ENCODE measurements at regions not wholly inside any gene's neighbourhood (a gene's known extent, or its start where the extent isn't known, plus 50 kb on each side); places are given as distances from the start of the nearest gene placed in this dataset.

DNA sequence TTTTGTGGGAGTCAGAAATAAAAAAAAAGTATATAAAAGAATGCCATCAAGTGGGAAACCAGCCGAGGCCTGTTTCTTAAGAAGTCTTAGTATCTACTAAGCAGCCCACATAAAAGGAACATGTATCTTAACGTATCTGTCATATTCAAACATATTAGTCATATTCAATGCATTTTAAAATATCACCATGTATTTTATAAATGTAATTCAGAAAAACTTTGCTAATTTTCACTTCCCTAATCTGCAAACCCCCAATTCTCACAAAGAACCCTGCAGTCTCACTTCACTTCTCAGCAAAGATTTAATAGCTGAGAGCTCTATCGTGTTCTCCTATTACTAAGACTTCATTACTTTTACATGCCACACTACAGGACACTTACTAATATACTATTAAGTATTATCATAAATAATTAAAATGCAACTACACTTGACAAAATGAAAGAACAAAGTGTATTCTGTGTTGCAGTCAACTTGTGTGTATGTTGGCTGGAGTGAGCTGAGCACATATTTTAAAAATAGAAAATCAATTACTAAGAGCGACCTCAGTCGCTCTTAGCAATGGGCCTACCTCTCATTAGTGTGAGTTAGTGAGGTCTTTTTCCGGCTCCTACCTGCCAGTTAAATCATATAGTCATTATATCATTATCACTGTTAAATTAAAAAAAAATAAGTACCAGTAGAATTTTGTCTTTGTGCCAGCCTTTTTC lies 484.3 kb downstream of the LMO4 start:
- H3K27me3 ChIP-seq (ENCODE audit: control insufficient read depth in 1 of 2, insufficient read depth in 2 of 2, low read length in 2 of 2), result no peaks in the 10 kb centered on the region
- H3K27ac ChIP-seq (ENCODE audit: low read depth, low read length), result no peak overlapping the region
- no peaks in the 10 kb centered on the region for H3K36me3 ChIP-seq (ENCODE audit: insufficient read depth, low read length)

GRCh38 chr1:87814573-87814972 lies 485.9 kb downstream of the LMO4 start:
- no peaks in the 10 kb centered on the region for H3K27me3 ChIP-seq (ENCODE audit: control insufficient read depth in 1 of 2, insufficient read depth in 2 of 2, low read length in 2 of 2)
- H3K4me1 ChIP-seq (ENCODE audit: insufficient read depth, low read length), result peaks cover 31% of the 10 kb centered on the region
- no peaks in the 10 kb centered on the region for H3K9me3 ChIP-seq (ENCODE audit: low read length)
- H3K27ac ChIP-seq (ENCODE audit: low read depth, low read length), result no peak overlapping the region
- H3K9ac ChIP-seq (ENCODE audit: low read length), result no peak overlapping the region
- H3K36me3 ChIP-seq (ENCODE audit: insufficient read depth, low read length), result no peaks in the 10 kb centered on the region
- H3K4me3 ChIP-seq (ENCODE audit: low read depth in 1 of 2, low read length in 2 of 2), result no peak overlapping the region

More for the DNA sequence above, 484.3 kb downstream of the LMO4 start:
- H3K4me3 ChIP-seq (ENCODE audit: low read depth in 1 of 2, low read length in 2 of 2), result no peak overlapping the region
- H3K9me3 ChIP-seq (ENCODE audit: low read length), result no peaks in the 10 kb centered on the region
- H3K9ac ChIP-seq (ENCODE audit: low read length), result no peak overlapping the region
- peaks cover 31% of the 10 kb centered on the region for H3K4me1 ChIP-seq (ENCODE audit: insufficient read depth, low read length)

- Histone ChIP-seq H3K27ac (ENCODE audit: low read depth, low read length) (no peak overlapping the region), H3K4me1 (ENCODE audit: insufficient read depth, low read length) (peaks cover 37% of the 10 kb centered on the region)
These were observed 488.0 kb downstream of the LMO4 start for GRCh38 chr1:87816646-87817045.

DNA sequence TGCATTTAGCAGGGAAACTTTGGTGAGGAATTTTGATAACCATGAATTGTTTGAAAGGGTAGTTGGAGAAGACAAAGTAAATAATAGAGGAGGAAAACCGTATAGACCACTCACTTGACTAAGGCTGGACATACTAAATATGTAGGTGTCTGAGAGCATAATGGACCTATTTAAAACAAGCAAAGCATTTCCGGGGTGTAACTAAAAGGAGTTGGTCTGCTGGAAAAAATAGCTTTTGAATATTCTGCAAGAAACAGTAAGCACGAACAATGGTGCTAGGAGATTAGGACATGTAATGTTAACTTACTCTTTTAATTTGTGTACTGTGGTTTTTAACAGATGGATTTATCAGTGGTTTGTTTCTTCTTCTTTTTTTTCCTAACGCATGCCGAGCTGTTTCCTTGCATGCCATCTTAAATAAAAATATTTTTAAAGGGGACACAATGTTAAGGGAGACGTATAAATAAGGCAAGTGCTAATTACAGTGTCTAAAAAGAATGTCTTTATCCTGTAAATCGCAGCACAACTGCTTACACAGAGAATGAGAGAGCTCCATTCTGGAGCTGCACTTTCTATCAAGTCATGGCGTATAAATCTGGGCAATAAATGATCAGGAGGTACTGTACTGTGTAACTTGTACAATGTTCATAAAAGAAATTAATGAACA lies 492.1 kb downstream of the LMO4 start:
- no peak overlapping the region for H3K9ac ChIP-seq (ENCODE audit: low read length)
- H3K27me3 ChIP-seq (ENCODE audit: control insufficient read depth in 1 of 2, insufficient read depth in 2 of 2, low read length in 2 of 2), result no peaks in the 10 kb centered on the region
- H3K9me3 ChIP-seq (ENCODE audit: low read length), result no peaks in the 10 kb centered on the region
- no peak overlapping the region for H3K4me3 ChIP-seq (ENCODE audit: low read depth in 1 of 2, low read length in 2 of 2)
- H3K4me1 ChIP-seq (ENCODE audit: insufficient read depth, low read length), result peaks cover 20% of the 10 kb centered on the region
- no peaks in the 10 kb centered on the region for H3K36me3 ChIP-seq (ENCODE audit: insufficient read depth, low read length)
- no peak overlapping the region for H3K27ac ChIP-seq (ENCODE audit: low read depth, low read length)

More at GRCh38 chr1:87816646-87817045, 488.0 kb downstream of the LMO4 start:
- Histone ChIP-seq H3K36me3 (ENCODE audit: insufficient read depth, low read length) (no peaks in the 10 kb centered on the region), H3K27me3 (ENCODE audit: control insufficient read depth in 1 of 2, insufficient read depth in 2 of 2, low read length in 2 of 2) (no peaks in the 10 kb centered on the region), H3K4me3 (ENCODE audit: low read depth in 1 of 2, low read length in 2 of 2) (no peak overlapping the region), H3K9me3 (ENCODE audit: low read length) (no peaks in the 10 kb centered on the region), H3K9ac (ENCODE audit: low read length) (no peak overlapping the region)

- H3K4me3 ChIP-seq (ENCODE audit: low read depth in 1 of 2, low read length in 2 of 2), result no peak overlapping the region
- no peaks in the 10 kb centered on the region for H3K9me3 ChIP-seq (ENCODE audit: low read length)
- H3K27me3 ChIP-seq (ENCODE audit: control insufficient read depth in 1 of 2, insufficient read depth in 2 of 2, low read length in 2 of 2), result no peaks in the 10 kb centered on the region
- no peak overlapping the region for H3K27ac ChIP-seq (ENCODE audit: low read depth, low read length)
- no peaks in the 10 kb centered on the region for H3K36me3 ChIP-seq (ENCODE audit: insufficient read depth, low read length)
- H3K4me1 ChIP-seq (ENCODE audit: insufficient read depth, low read length), result peaks cover 16% of the 10 kb centered on the region
- no peak overlapping the region for H3K9ac ChIP-seq (ENCODE audit: low read length)
These were observed 492.6 kb downstream of the LMO4 start for GRCh38 chr1:87821335-87821697.

- Histone ChIP-seq H3K27ac (ENCODE audit: low read depth, low read length) (no peak overlapping the region), H3K4me3 (ENCODE audit: low read depth in 1 of 2, low read length in 2 of 2) (no peak overlapping the region), H3K36me3 (ENCODE audit: insufficient read depth, low read length) (no peaks in the 10 kb centered on the region), H3K4me1 (ENCODE audit: insufficient read depth, low read length) (peaks cover 6% of the 10 kb centered on the region), H3K9ac (ENCODE audit: low read length) (no peak overlapping the region), H3K9me3 (ENCODE audit: low read length) (no peaks in the 10 kb centered on the region), H3K27me3 (ENCODE audit: control insufficient read depth in 1 of 2, insufficient read depth in 2 of 2, low read length in 2 of 2) (no peaks in the 10 kb centered on the region)
These were observed 498.1 kb downstream of the LMO4 start for GRCh38 chr1:87826681-87827251.

DNA sequence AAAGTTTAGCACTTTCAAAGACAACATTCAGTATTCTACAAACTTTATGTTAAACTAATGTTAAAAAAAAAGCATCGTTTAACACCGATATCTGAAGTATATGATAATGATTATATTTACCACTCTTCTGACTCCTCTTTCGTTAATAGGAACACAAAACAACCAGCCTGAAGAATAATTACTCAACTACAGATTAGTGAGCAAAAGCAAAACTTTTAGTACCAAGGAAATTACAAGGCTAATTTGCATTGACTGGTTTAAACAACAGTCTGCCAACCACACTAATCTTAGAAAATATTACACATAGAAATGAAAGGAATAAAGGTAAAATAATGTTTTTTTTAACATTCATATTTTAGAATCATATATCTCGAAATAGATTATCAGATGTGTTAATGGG lies 500.7 kb downstream of the LMO4 start:
- Histone ChIP-seq H3K9me3 (ENCODE audit: low read length) (no peaks in the 10 kb centered on the region), H3K4me3 (ENCODE audit: low read depth in 1 of 2, low read length in 2 of 2) (no peak overlapping the region), H3K27ac (ENCODE audit: low read depth, low read length) (no peak overlapping the region), H3K36me3 (ENCODE audit: insufficient read depth, low read length) (no peaks in the 10 kb centered on the region), H3K4me1 (ENCODE audit: insufficient read depth, low read length) (peaks cover 6% of the 10 kb centered on the region), H3K9ac (ENCODE audit: low read length) (no peak overlapping the region), H3K27me3 (ENCODE audit: control insufficient read depth in 1 of 2, insufficient read depth in 2 of 2, low read length in 2 of 2) (no peaks in the 10 kb centered on the region)

DNA sequence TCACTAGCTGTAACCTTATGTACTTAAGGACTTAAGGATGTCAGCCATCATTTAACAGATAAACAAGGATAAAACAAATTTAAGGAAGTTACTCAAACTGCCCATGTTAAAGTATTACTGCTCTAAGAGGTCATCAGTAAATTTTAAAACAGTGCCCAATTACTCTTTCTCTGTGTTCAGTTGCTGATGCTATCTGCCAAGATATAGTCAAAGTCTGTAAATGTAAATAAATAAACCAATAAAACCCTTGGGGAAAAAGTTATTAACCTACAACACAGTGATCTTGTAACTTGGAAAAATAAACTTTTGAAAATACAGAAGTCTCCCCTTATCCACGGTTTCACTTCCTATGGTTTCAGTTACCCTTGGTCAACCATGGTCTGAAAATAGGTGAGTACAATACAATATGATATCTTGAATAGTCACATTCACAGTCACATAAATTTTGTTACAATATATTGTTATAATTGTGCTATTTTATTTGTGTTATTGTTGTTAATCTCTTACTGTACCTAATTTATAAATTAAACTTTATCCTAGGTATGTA lies 501.8 kb downstream of the LMO4 start:
- Histone ChIP-seq H3K4me3 (ENCODE audit: low read depth in 1 of 2, low read length in 2 of 2) (no peak overlapping the region), H3K9ac (ENCODE audit: low read length) (no peak overlapping the region), H3K27me3 (ENCODE audit: control insufficient read depth in 1 of 2, insufficient read depth in 2 of 2, low read length in 2 of 2) (no peaks in the 10 kb centered on the region), H3K9me3 (ENCODE audit: low read length) (no peaks in the 10 kb centered on the region), H3K36me3 (ENCODE audit: insufficient read depth, low read length) (no peaks in the 10 kb centered on the region), H3K4me1 (ENCODE audit: insufficient read depth, low read length) (peaks cover 6% of the 10 kb centered on the region), H3K27ac (ENCODE audit: low read depth, low read length) (no peak overlapping the region)

DNA sequence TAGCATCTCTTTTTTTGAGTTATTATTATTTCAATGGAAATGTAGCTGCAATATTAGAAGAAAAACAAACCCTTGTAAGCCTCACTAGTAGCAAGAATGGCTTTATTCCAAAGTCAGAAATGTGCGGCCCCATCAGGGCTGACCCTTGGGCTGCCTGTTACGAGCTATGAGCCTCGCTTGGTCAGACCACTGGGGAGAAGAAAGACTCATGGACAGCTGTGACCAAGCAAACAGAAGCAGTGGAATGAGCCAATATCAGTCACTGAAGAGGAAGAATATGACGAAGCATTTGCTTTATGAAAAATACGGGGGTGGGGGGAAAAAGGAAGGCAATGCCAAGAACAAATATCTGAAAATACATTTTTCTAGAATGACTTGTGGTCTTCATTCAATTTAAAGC lies 504.5 kb downstream of the LMO4 start:
- no peaks in the 10 kb centered on the region for H3K27me3 ChIP-seq (ENCODE audit: control insufficient read depth in 1 of 2, insufficient read depth in 2 of 2, low read length in 2 of 2)
- no peaks in the 10 kb centered on the region for H3K4me1 ChIP-seq (ENCODE audit: insufficient read depth, low read length)
- no peaks in the 10 kb centered on the region for H3K9me3 ChIP-seq (ENCODE audit: low read length)
- H3K27ac ChIP-seq (ENCODE audit: low read depth, low read length), result no peak overlapping the region
- no peak overlapping the region for H3K9ac ChIP-seq (ENCODE audit: low read length)
- no peaks in the 10 kb centered on the region for H3K36me3 ChIP-seq (ENCODE audit: insufficient read depth, low read length)
- H3K4me3 ChIP-seq (ENCODE audit: low read depth in 1 of 2, low read length in 2 of 2), result no peak overlapping the region

GRCh38 chr1:87834151-87834550 lies 505.5 kb downstream of the LMO4 start:
- H3K4me3 ChIP-seq (ENCODE audit: low read depth in 1 of 2, low read length in 2 of 2), result no peak overlapping the region
- no peak overlapping the region for H3K27ac ChIP-seq (ENCODE audit: low read depth, low read length)
- no peaks in the 10 kb centered on the region for H3K4me1 ChIP-seq (ENCODE audit: insufficient read depth, low read length)

GRCh38 chr1:87834941-87835340 lies 506.3 kb downstream of the LMO4 start:
- no peaks in the 10 kb centered on the region for H3K27me3 ChIP-seq (ENCODE audit: control insufficient read depth in 1 of 2, insufficient read depth in 2 of 2, low read length in 2 of 2)
- no peaks in the 10 kb centered on the region for H3K36me3 ChIP-seq (ENCODE audit: insufficient read depth, low read length)
- H3K4me1 ChIP-seq (ENCODE audit: insufficient read depth, low read length), result no peaks in the 10 kb centered on the region
- no peak overlapping the region for H3K4me3 ChIP-seq (ENCODE audit: low read depth in 1 of 2, low read length in 2 of 2)
- no peak overlapping the region for H3K27ac ChIP-seq (ENCODE audit: low read depth, low read length)
- H3K9me3 ChIP-seq (ENCODE audit: low read length), result no peaks in the 10 kb centered on the region
- H3K9ac ChIP-seq (ENCODE audit: low read length), result no peak overlapping the region

More at GRCh38 chr1:87834151-87834550, 505.5 kb downstream of the LMO4 start:
- Histone ChIP-seq H3K9me3 (ENCODE audit: low read length) (no peaks in the 10 kb centered on the region), H3K9ac (ENCODE audit: low read length) (no peak overlapping the region), H3K27me3 (ENCODE audit: control insufficient read depth in 1 of 2, insufficient read depth in 2 of 2, low read length in 2 of 2) (no peaks in the 10 kb centered on the region), H3K36me3 (ENCODE audit: insufficient read depth, low read length) (no peaks in the 10 kb centered on the region)

All from muscle layer of colon (tissue), 2 donors.